ENCODE measurements at regions not wholly inside any gene's neighbourhood (a gene's known extent, or its start where the extent isn't known, plus 50 kb on each side); places are given as distances from the start of the nearest gene placed in this dataset.
"Not testable (repeated sequence)": the region's sequence is repeated elsewhere in the genome, so short reads cannot be mapped to it uniquely, and the experiment has no call there.

GRCh38 chr5:104845541-104845940, 1283.0 kb upstream of the NUDT12 start:
- ATAC-seq (ENCODE audit: low FRiP score in 2 of 2) (no peak), DNase-seq (no peak)
- Histone ChIP-seq H3K4me1 (no peaks in the 10 kb centered on the region), H3K9me3 (no peaks in the 10 kb centered on the region), H3K4me3 (no peak overlapping the region), H3K36me3 (no peaks in the 10 kb centered on the region), H3K27ac (no peak overlapping the region), H3K27me3 (no peaks in the 10 kb centered on the region)
- TF ChIP-seq CTCF (IDR thresholded peaks at IDR 0.05): no peak
- no peak for TF ChIP-seq EP300 (IDR thresholded peaks at IDR 0.05)
- TF ChIP-seq POLR2AphosphoS5 (IDR thresholded peaks at IDR 0.05): no peak
- no peak for TF ChIP-seq POLR2A (IDR thresholded peaks at IDR 0.05)
- 69 to 74% methylated on average over 4 of the region's 4 CpGs for WGBS, 2 donors

GRCh38 chr5:104843822-104844221, 1281.2 kb upstream of the NUDT12 start:
- TF ChIP-seq POLR2AphosphoS5 (IDR thresholded peaks at IDR 0.05): no peak
- no peak for TF ChIP-seq CTCF (IDR thresholded peaks at IDR 0.05)
- TF ChIP-seq EP300 (IDR thresholded peaks at IDR 0.05): no peak
- TF ChIP-seq POLR2A (IDR thresholded peaks at IDR 0.05): no peak
- DNase-seq: no peak
- WGBS, 2 donors: 16 to 24% methylated on average over 2 of the region's 2 CpGs
- Histone ChIP-seq H3K27me3 (no peaks in the 10 kb centered on the region), H3K27ac (no peak overlapping the region), H3K4me1 (no peaks in the 10 kb centered on the region), H3K4me3 (no peak overlapping the region), H3K9me3 (no peaks in the 10 kb centered on the region), H3K36me3 (no peaks in the 10 kb centered on the region)
- no peak for ATAC-seq (ENCODE audit: low FRiP score in 2 of 2)

GRCh38 chr5:104840284-104840683, 1277.7 kb upstream of the NUDT12 start:
- no peaks in the 10 kb centered on the region for H3K9me3 ChIP-seq
- ATAC-seq (ENCODE audit: low FRiP score in 2 of 2) (no peak), DNase-seq (no peak)
- no peaks in the 10 kb centered on the region for H3K36me3 ChIP-seq
- no peak for TF ChIP-seq CTCF (IDR thresholded peaks at IDR 0.05)
- TF ChIP-seq POLR2A (IDR thresholded peaks at IDR 0.05): no peak
- no peak for TF ChIP-seq POLR2AphosphoS5 (IDR thresholded peaks at IDR 0.05)
- TF ChIP-seq EP300 (IDR thresholded peaks at IDR 0.05): no peak
- H3K4me1 ChIP-seq: no peaks in the 10 kb centered on the region
- H3K27ac ChIP-seq: no peak overlapping the region
- 60 to 78% methylated on average over 1 of the region's 1 CpG for WGBS, 2 donors
- H3K27me3 ChIP-seq: no peaks in the 10 kb centered on the region
- no peak overlapping the region for H3K4me3 ChIP-seq

GRCh38 chr5:104831515-104831914, 1268.9 kb upstream of the NUDT12 start:
- not testable (repeated sequence) for ATAC-seq (ENCODE audit: low FRiP score in 2 of 2); H3K4me3 ChIP-seq; H3K27ac ChIP-seq; H3K36me3 ChIP-seq; DNase-seq; H3K9me3 ChIP-seq; H3K4me1 ChIP-seq; H3K27me3 ChIP-seq
- 92 to 95% methylated on average over 3 of the region's 3 CpGs for WGBS, 2 donors

- Histone ChIP-seq H3K4me1 (no peaks in the 10 kb centered on the region), H3K4me3 (no peak overlapping the region), H3K27me3 (no peaks in the 10 kb centered on the region), H3K9me3 (no peaks in the 10 kb centered on the region), H3K36me3 (no peaks in the 10 kb centered on the region), H3K27ac (no peak overlapping the region)
- ATAC-seq (ENCODE audit: low FRiP score in 2 of 2): no peak
- TF ChIP-seq CTCF (IDR thresholded peaks at IDR 0.05) (no peak), POLR2A (IDR thresholded peaks at IDR 0.05) (no peak), EP300 (IDR thresholded peaks at IDR 0.05) (no peak), POLR2AphosphoS5 (IDR thresholded peaks at IDR 0.05) (no peak)
- DNase-seq: no peak
Observed at GRCh38 chr5:104821606-104822005, 1259.0 kb upstream of the NUDT12 start.
